HG03521 (cell line): ENCODE measurements at regions not wholly inside any gene's neighbourhood (a gene's known extent, or its start where the extent isn't known, plus 50 kb on each side); places are given as distances from the start of the nearest gene placed in this dataset.

Experiments
- ATAC-seq: cut with Tn5 transposase; IDR thresholded peaks from one replicate; pipeline ENCODE4 v1.9.1; 2021; ENCODE audit warnings: mild to moderate bottlenecking, moderate library complexity; ENCODE audit not compliant: unreplicated experiment

GRCh38 chr21:28827422-28827821 lies 165.3 kb downstream of the LTN1 start:
- no peak for ATAC-seq

GRCh38 chr21:28826569-28826968 lies 166.1 kb downstream of the LTN1 start:
- ATAC-seq = no peak

DNA sequence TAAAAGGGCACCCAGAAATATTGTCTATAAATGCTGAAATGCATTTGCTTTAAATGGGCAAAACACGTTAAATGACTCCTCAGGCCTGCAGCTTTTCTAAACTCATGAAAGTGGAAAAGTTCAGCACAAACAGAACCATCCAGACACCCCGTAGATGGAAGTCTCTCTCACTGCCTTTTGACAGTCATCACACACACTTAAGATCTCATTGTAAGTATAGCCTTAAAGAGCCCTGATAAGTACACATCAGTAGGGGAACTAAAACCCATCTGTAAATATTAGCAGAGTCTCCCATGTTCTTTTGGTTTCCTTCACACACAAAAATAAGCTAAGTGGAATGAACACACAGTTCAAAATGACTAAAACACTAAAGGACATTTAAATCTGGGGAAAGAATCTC lies 166.7 kb downstream of the LTN1 start:
- no peak for ATAC-seq

DNA sequence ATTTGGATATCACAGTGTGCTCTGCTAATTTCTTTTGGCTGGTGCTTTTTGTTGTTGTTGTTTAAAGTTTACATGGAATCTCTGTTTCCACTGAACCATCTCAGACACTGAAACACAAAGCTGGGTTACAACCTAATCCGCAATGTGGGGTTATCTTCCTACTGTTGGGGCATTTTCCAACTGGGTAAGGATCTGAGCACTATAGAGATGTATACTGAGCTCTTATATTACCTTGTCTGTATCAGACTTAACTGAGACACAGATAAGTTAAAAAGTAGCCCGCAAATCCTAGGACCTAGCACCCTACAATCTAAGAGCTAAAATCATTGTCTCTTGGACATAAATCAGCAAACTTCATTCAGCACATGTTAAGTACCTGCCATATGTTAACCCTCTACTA lies 169.2 kb downstream of the LTN1 start:
- no peak for ATAC-seq

- no peak for ATAC-seq
These were observed 170.0 kb downstream of the LTN1 start for GRCh38 chr21:28822486-28823335.

DNA sequence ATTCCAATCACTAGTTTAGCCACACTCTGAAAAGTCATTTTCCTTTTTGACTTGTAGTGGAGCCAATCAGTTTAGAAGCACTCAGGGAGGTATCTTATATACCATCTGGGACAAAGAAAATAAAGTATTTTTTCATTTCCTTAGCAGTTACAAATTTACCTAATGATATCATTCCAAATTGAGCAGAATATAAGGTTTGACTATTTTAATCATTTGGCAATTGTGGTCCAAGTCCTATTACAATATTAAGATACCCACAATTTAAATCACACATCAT lies 170.6 kb downstream of the LTN1 start:
- ATAC-seq = no peak

DNA sequence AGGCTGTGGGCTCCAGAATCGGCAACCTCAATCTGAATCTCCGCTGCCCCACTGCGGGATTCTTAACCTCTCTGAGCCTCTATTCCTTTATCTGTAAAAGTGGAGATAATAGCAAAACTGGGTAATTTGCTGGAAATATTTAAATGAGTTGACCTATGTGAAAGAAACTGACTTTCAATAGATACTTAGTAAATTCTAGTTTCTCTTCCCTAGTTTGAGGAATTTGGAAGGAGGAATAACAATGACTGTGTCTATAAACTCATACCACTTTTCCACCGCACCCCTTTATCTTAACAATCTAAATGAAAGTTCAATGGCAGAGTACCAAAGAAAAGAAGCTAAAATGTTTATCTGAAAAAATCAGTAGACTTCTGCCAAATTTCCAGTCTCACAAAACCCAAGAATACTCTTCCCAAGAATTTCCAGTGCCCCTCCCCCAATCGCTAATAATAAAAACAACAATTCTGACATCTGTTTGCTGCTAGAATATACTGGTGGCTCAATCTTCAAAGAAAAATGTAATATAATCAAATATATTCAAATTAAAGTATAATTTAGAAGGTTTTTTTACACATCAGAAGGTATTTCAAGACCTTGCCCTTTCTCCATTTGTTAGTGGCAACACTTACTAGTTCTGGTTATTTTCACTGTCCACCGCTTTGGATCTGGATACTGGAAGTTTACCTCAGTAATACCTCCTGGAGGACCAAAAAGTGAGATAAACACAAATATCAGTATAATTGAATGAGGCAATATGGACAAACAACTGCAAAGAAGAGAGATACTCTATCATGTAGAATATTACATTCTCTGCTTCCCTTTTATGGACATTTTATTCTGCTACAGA lies 171.2 kb downstream of the LTN1 start:
- no peak for ATAC-seq

DNA sequence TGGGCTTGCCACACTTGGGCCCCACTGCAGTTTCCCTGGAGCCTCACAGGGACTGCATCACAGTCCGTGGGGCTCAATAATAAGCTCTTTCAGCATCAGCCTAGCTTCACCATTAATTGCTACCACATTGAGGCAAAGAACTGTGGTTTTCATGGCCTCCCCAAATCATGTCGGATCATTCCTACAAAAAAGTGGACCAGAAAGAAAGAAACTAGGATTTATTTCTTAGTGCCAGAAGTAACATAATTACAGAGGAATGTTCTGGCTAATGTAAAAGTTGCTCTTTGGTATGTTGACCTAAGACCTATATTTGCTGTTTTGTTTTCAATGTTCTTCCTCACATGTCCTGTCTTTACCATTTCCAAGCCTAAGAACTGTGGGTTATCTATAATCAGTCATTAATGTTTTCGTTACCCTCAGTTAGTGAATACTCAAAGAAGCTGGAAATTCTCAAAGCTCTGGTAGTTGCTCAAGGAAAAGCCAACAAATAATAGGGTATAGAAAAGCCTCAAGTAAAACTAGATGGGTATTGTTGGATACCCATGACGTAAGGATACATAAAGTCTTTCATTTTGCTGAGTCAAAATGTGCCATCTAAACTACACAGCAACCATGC lies 173.9 kb downstream of the LTN1 start:
- ATAC-seq = no peak

DNA sequence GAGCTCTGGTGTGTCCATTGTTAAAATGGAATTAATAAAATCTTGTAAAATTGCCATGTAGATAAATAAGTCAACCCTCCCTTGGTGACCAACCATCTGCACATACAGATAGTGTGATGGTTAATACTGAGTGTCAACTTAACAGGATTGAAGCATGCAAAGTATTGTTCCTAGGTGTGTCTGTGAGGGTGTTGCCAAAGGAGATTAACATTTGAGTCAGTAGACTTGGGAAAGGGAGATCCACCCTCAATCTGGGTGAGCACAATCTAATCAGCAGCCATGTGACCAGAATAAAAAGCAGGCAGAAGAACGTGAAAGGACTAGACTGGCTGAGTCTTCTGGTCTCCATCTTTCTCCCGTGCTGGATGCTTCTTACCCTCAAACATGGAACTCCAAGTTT lies 174.8 kb downstream of the LTN1 start:
- ATAC-seq = no peak

DNA sequence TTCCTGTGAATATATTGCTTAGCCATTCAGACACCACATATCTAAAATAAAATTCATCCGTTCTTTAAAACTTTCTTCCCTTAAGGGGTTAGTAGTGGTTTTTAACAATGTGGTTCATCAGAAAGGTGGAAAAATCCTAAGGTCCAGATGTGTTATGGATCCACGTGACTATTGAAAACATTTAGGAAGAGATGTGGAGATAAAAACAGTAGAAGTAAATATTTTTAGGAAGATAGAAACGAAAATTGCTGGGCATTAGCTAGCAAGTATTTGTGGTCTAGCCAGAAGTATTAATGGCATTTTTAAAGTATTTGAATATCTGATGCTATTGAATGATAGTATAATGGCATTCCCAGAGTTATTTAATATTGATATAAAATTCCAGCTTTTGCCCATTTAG lies 180.8 kb downstream of the LTN1 start:
- no peak for ATAC-seq

DNA sequence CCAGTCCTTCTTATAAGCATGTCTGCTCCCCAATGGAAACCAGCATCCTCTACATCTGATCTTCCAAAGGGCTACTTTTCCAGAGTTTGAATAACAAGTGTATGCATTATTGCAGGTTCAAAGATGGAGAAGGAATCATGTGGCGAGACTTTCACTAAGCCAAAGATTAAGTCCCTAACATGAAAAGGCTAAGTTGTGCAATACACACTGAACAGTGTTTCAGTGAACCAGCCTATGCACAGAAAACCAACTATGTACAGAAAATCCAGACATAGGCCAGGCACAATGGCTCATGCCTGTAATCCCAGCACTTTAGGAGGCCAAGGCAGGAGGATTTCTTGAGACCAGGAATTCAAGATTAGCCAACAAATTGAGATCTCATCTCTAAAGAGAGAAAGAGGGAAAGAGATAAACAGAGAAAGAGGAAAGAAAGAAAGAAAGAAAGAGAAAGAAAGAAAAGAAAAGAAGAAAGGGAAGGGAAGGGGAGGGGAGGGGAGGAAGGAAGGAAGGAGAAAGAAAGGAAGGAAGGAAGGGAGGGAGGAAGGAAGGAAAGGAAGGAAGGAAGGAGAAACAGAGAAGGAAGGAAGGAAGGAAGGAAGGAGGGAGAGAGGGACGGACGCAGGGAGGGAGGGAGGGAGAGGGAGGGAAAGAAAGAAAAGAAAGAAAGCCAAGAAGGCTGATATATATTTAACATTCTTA lies 181.7 kb downstream of the LTN1 start:
- no peak for ATAC-seq

DNA sequence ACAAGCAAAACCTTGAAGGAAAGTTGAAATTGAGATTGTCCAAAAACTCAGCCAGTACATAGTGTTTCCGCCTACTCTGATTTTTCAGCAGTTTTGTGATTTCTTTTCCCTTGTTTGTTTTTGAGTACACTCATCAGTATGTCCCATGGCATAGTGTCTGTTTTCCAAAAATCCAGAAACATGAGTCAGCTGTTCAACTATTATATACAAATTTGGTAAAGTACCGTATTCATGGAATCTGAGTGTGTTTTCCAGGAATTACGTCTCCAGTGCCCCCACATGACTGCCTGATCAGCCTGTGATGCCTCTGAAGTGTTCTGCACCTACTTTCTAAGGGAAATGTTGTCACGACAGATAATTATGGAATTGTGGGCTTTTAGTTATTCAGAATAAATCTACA lies 186.8 kb downstream of the LTN1 start:
- no peak for ATAC-seq

GRCh38 chr21:28804089-28804670 lies 188.5 kb downstream of the LTN1 start:
- no peak for ATAC-seq

DNA sequence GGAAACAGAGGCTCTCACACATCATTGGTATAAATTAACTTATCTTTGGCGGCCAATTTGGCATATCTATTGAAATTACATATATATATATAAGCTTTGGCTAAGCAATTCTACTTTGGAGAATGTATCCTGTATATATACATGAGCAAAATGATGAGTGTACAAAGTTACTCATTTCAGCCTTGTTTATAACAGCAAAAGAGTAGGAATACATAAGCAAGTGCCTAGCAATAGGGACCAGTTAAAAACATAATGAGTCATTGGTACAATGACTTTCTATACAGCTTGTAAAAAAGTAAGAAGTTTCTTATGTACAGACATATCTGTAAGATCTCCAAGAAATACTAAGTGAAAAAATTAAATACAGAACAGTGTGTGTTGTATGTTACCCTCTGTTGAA lies 190.8 kb downstream of the LTN1 start:
- no peak for ATAC-seq

GRCh38 chr21:28799926-28800325 lies 192.8 kb downstream of the LTN1 start:
- no peak for ATAC-seq

DNA sequence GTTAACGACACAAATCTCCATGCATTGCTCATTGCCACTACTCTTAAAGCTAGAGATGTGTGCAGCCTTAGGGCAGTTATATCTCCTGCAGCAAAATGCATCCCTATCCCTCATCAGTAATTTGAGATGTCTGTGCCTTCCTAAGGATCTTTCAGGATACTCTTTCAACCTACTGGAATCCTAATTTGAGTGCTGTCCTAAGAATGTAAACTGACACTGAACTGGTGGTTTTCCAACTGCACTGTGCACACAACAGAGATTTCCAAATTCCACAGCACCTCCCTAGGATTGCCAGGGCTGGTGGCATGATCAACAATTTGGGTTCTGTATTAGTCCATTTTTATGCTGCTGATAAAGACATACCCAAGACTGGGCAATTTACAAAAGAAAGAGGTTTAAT lies 193.9 kb downstream of the LTN1 start:
- no peak for ATAC-seq

GRCh38 chr21:28795251-28795650 lies 197.4 kb downstream of the LTN1 start:
- no peak for ATAC-seq

- no peak for ATAC-seq
These were observed 198.3 kb downstream of the LTN1 start for GRCh38 chr21:28794371-28794851.

DNA sequence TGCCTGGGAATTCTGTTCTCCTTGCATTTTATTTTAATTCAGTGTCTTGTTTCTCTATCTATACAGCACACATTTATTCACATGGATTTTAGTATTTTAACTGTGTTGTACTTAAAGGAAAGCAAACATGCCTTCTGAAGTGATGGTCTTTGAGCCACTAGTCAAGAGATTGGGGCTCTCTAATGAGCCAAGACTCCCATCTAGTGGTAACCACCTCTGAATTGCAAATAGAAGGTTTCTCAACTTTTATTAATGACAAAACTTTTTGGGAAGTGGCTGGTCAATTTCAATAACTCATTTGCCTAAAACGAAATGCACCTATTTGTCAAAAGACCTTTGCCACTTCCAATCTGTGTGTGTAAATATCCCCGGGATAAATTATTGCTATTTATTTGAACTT lies 199.6 kb downstream of the LTN1 start:
- ATAC-seq = no peak

GRCh38 chr21:28791595-28792282 lies 200.9 kb downstream of the LTN1 start:
- no peak for ATAC-seq
